Thoracic aorta (tissue), 2 donors: ENCODE measurements at regions not wholly inside any gene's neighbourhood (a gene's known extent, or its start where the extent isn't known, plus 50 kb on each side); places are given as distances from the start of the nearest gene placed in this dataset.

Experiments used
- ATAC-seq: fragments of 150-250 bp; one replicate; pipeline ENCODE4 v1.8.0; 2017; ENCODE audit warnings: low read depth; ENCODE audit not compliant: insufficient number of reproducible peaks, low FRiP score
- DNase-seq: peaks from one replicate; pipeline ENCODE4 v3.0.0-alpha.2; 2020; ENCODE audit warnings: low spot score
- H3K27ac ChIP-seq, 2 donors: fragments of 200-600 bp; sonication (generic); 1 replicate in 1 of 2; 2 replicates in 1 of 2; pipeline ENCODE4 v1.5.1; 2016; ENCODE audit warnings: mild to moderate bottlenecking in 2 of 2, moderate library complexity in 2 of 2
- H3K27me3 ChIP-seq: fragments of 200-600 bp; sonication (generic); replicated peaks from 2 replicates; pipeline ENCODE4 v1.6.0; 2016; ENCODE audit warnings: mild to moderate bottlenecking; ENCODE audit not compliant: insufficient read depth
- H3K36me3 ChIP-seq: fragments of 200-600 bp; sonication (generic); one replicate; pipeline ENCODE4 v1.5.1; 2016
- H3K4me1 ChIP-seq, 2 donors: fragments of 200-600 bp; sonication (generic); 1 replicate in 1 of 2; 2 replicates in 1 of 2; pipeline versions ENCODE4 v1.5.1 to v1.6.0; 2016; ENCODE audit warnings: low read depth in 2 of 2, mild to moderate bottlenecking in 1 of 2; ENCODE audit not compliant: control insufficient read depth in 1 of 2
- H3K4me3 ChIP-seq: fragments of 200-600 bp; sonication (generic); 2 replicates; pipeline ENCODE4 v1.5.1; 2016; ENCODE audit warnings: mild to moderate bottlenecking
- H3K9me3 ChIP-seq: fragments of 200-600 bp; sonication (generic); 2 replicates; pipeline ENCODE4 v1.5.1; 2016
- TF ChIP-seq, protein P1 (sequence below): fragments of 200-600 bp; sonication (generic); IDR thresholded peaks from one replicate; pipeline ENCODE4 v1.5.1; 2019; ENCODE audit warnings: antibody characterized with exemption

DNA sequence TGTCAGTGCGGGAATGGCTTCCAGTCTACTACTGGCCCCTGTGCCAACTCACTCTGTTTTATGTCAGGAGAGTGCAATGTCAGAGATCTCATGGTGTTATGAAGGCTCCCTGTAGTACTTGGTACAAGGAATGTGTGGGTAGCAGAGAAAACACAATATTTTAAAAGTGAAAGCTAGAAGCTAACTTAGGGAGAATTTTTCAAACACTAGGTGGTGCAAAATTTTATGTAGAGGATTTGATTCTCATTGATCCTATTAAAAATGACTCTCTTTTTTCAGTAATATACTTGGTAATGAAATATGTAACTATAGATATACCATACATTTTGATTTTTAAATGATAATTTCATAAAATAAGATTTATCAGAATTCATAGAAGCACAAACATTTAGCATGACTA is 134.7 kb downstream of the JRKL start:
- TF ChIP-seq, protein P1, sequence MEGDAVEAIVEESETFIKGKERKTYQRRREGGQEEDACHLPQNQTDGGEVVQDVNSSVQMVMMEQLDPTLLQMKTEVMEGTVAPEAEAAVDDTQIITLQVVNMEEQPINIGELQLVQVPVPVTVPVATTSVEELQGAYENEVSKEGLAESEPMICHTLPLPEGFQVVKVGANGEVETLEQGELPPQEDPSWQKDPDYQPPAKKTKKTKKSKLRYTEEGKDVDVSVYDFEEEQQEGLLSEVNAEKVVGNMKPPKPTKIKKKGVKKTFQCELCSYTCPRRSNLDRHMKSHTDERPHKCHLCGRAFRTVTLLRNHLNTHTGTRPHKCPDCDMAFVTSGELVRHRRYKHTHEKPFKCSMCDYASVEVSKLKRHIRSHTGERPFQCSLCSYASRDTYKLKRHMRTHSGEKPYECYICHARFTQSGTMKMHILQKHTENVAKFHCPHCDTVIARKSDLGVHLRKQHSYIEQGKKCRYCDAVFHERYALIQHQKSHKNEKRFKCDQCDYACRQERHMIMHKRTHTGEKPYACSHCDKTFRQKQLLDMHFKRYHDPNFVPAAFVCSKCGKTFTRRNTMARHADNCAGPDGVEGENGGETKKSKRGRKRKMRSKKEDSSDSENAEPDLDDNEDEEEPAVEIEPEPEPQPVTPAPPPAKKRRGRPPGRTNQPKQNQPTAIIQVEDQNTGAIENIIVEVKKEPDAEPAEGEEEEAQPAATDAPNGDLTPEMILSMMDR = no peak
- no peaks in the 10 kb centered on the region for H3K9me3 ChIP-seq
- no peak for DNase-seq

DNA sequence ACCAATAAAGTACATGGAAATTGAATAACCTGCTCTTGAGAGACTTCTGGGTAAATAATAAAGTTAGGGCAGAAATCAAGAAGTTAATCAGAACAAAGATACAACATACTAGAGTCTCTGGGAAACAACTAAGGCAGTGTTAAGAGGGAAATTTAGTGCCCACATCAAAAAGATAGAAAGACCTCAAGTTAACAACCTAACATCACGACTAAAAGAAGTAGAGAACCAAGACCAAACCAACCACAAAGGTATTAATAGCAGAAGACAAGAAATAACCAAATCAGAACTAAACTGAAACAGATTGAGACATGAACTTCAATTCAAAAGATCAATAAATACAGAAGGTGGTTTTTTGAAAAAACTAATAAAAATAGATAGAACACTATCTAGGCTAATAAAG is 140.7 kb downstream of the JRKL start:
- Histone ChIP-seq H3K4me1 (no peaks in the 10 kb centered on the region), H3K9me3 (no peaks in the 10 kb centered on the region), H3K27ac (no peak overlapping the region), H3K36me3 (no peaks in the 10 kb centered on the region), H3K4me3 (no peak overlapping the region), H3K27me3 (no peaks in the 10 kb centered on the region)
- DNase-seq (no peak), ATAC-seq (no peak)
- TF ChIP-seq, protein P1 = no peak

More for the DNA sequence above, 134.7 kb downstream of the JRKL start:
- no peak overlapping the region for H3K4me3 ChIP-seq
- no peak overlapping the region for H3K27ac ChIP-seq
- no peak for ATAC-seq
- no peaks in the 10 kb centered on the region for H3K36me3 ChIP-seq
- H3K27me3 ChIP-seq = no peaks in the 10 kb centered on the region
- H3K4me1 ChIP-seq = no peaks in the 10 kb centered on the region

DNA sequence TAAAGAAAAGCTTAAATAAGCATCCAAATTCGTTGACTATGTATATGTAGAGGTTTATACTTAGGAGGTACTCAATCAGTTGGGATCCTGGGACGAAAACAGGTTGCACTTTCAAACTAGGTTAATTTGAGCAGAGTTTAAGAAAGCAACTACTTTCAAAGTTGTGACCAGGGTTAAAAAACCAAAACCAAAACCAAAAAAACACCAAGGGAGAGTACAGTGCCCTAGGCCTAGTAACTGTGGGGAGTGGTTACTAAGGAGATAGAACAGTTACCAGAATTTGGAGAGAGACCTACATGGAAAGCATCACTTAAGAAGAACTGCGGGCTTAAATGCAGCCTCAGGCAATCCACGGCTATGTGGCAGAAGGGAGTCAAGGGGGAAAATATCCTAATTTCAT is 148.3 kb downstream of the JRKL start:
- TF ChIP-seq, protein P1 = no peak
- no peak for ATAC-seq
- Histone ChIP-seq H3K27ac (no peak overlapping the region), H3K27me3 (no peaks in the 10 kb centered on the region), H3K36me3 (no peaks in the 10 kb centered on the region), H3K9me3 (no peaks in the 10 kb centered on the region), H3K4me1 (peaks cover 3 to 9% of the 10 kb centered on the region in 2 donors), H3K4me3 (no peak overlapping the region)
- no peak for DNase-seq

DNA sequence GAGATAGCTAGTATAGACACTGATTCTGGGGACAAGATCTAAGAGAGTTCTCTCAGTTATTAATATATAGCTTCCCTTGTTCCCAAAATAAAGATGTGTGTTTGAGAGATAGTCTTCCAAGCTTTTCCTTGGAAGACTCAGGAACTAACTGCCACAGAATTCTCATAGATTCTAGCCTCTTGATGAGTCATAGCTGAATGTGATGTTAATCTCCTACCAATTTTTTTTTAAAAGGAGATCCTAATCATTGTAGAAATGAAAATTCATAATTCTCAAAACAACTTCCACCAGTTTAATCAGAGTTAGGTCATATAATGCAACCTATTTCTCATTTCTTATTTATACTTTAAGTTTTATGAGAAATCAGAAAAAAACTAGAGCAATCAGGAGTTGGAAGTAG is 148.8 kb downstream of the JRKL start:
- H3K36me3 ChIP-seq = no peaks in the 10 kb centered on the region
- ATAC-seq (no peak), DNase-seq (no peak)
- no peak overlapping the region for H3K4me3 ChIP-seq
- no peak overlapping the region for H3K27ac ChIP-seq
- H3K4me1 ChIP-seq = peaks cover 3 to 9% of the 10 kb centered on the region in 2 donors
- H3K9me3 ChIP-seq = no peaks in the 10 kb centered on the region
- TF ChIP-seq, protein P1 = no peak
- H3K27me3 ChIP-seq = no peaks in the 10 kb centered on the region

DNA sequence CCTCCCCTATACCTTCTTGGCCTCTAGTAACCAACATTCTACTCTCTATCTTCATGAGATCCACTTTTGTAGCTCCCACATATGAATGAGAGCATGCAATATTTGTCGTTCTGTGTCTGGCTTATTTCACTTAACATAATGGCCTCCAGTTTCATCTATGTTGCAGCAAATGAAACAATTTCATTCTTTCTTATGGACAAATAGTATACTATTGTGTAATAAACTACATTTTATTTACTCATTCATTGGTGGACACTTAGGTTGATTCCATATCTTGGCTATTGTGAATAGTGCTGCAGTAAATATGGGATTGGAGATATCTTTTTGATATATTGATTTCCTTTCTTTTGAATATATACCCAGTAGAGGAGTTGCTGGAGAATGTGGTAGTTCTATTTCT is 151.1 kb downstream of the JRKL start:
- peaks cover 3 to 9% of the 10 kb centered on the region in 2 donors for H3K4me1 ChIP-seq
- H3K27me3 ChIP-seq = no peaks in the 10 kb centered on the region

More for the DNA sequence above, 151.1 kb downstream of the JRKL start:
- TF ChIP-seq, protein P1 = no peak
- Histone ChIP-seq H3K27ac (no peak overlapping the region), H3K4me3 (no peak overlapping the region), H3K36me3 (no peaks in the 10 kb centered on the region), H3K9me3 (no peaks in the 10 kb centered on the region)
- DNase-seq (no peak), ATAC-seq (no peak)
